GM12878 (cell line): ENCODE measurements at regions not wholly inside any gene's neighbourhood (a gene's known extent, or its start where the extent isn't known, plus 50 kb on each side); places are given as distances from the start of the nearest gene placed in this dataset.

Experiments
- ATAC-seq: fragments of 200-7000 bp; cut with Tn5 transposase; 3 replicates; pipeline ENCODE4 v1.9.1; 2020; ENCODE audit warnings: mild to moderate bottlenecking, moderate library complexity
- BruUV-seq: library from RNA; stranded (reverse); fragments of 400-500 nt; replicated peaks from 2 replicates; lab custom pipeline; 2021; lab: Mats Ljungman, UMichigan
- CTCF ChIA-PET: fragments of 300-600 bp; sonication (Branson Sonifier 250); formaldehyde crosslinking; extraction: SDS; loops from one replicate; lab custom pipeline; 2021; ENCODE audit warnings: inconsistent platforms; lab: Yijun Ruan, JAX
- POLR2A ChIA-PET: fragments of 350-600 bp; formaldehyde crosslinking; extraction: SDS; loops from one replicate; lab custom pipeline; 2021; ENCODE audit warnings: inconsistent platforms; lab: Charles Lee
- RAD21 ChIA-PET: fragments of 300-600 bp; sonication (Branson Sonifier 250); formaldehyde crosslinking; loops from one replicate; lab custom pipeline; 2023; ENCODE audit warnings: antibody characterized with exemption; ENCODE audit not compliant: unreplicated experiment; lab: Charles Lee
- SMC1A ChIA-PET: fragments of 300-600 bp; sonication (Branson Sonifier 250); formaldehyde crosslinking; loops from one replicate; lab custom pipeline; 2023; ENCODE audit not compliant: unreplicated experiment, uncharacterized antibody; lab: Charles Lee
- DNase-seq: peaks from one replicate; pipeline ENCODE4 v3.0.0-alpha.2; 2011; ENCODE audit warnings: low read depth, low spot score
- FAIRE-seq: peaks from 3 replicates; lab custom pipeline; 2011; peaks lifted over from hg19 to GRCh38; lab: Jason Lieb, UNC
- H2AFZ ChIP-seq: 2 replicates; pipeline ENCODE4 v1.6.0; 2011; ENCODE audit warnings: low read depth, low read length, control low read depth; ENCODE audit not compliant: control insufficient read depth
- H3K27ac ChIP-seq: 2 replicates; pipeline ENCODE4 v1.5.1; 2011; ENCODE audit warnings: control low read depth; ENCODE audit not compliant: control insufficient read depth, insufficient read depth
- H3K27me3 ChIP-seq, 2 experiments: replicated peaks in 1 of 2; 2 replicates each; pipeline versions ENCODE4 v1.6.0 to v1.6.1; 2011; ENCODE audit warnings: low read length in 1 of 2; ENCODE audit not compliant: control insufficient read depth in 2 of 2, insufficient read depth in 2 of 2
- H3K36me3 ChIP-seq, 2 experiments: 2 replicates each; pipeline ENCODE4 v1.5.1; 2011; ENCODE audit warnings: low read length in 1 of 2; ENCODE audit not compliant: control insufficient read depth in 2 of 2, insufficient read depth in 2 of 2
- H3K4me1 ChIP-seq: 2 replicates; pipeline ENCODE4 v1.6.1; 2011; ENCODE audit warnings: mild to moderate bottlenecking, low read length, moderate library complexity, mixed read lengths; ENCODE audit not compliant: control insufficient read depth, insufficient read depth
- H3K4me2 ChIP-seq: 2 replicates; pipeline ENCODE4 v1.6.0; 2011; ENCODE audit warnings: control low read depth; ENCODE audit not compliant: control insufficient read depth, insufficient read depth
- H3K4me3 ChIP-seq: fragments of 200-600 bp; sonication (generic); 2 replicates; pipeline ENCODE4 v1.5.1; 2016
- H3K79me2 ChIP-seq: 2 replicates; pipeline ENCODE4 v1.6.0; 2011; ENCODE audit warnings: low read length; ENCODE audit not compliant: control insufficient read depth, insufficient read depth
- H3K9ac ChIP-seq: 2 replicates; pipeline ENCODE4 v1.8.0; 2011; ENCODE audit warnings: low read length, control low read depth, mixed read lengths; ENCODE audit not compliant: control insufficient read depth, insufficient read depth
- H3K9me3 ChIP-seq: replicated peaks from 3 replicates; pipeline ENCODE4 v1.5.1; 2011; ENCODE audit warnings: mild to moderate bottlenecking, low read length; ENCODE audit not compliant: control insufficient read depth, insufficient read depth
- H4K20me1 ChIP-seq: 2 replicates; pipeline ENCODE4 v1.6.0; 2011; ENCODE audit not compliant: control insufficient read depth, insufficient read depth
- BHLHE40 ChIP-seq, 2 experiments: fragments of 450-650 bp in 1 of 2; IDR thresholded peaks; 2 replicates each; pipeline ENCODE4 v1.6.1; 2011 to 2017; ENCODE audit warnings: low read depth in 2 of 2, borderline replicate concordance in 1 of 2, improper control_type of control experiment in 1 of 2, low read length in 1 of 2, mild to moderate bottlenecking in 1 of 2
- CHD2 ChIP-seq: IDR thresholded peaks from 2 replicates; pipeline ENCODE4 v1.6.1; 2011; ENCODE audit warnings: low read depth, low read length, improper control_type of control experiment, borderline replicate concordance
- EP300 ChIP-seq, 2 experiments: fragments of 150-350 bp in 1 of 2; IDR thresholded peaks; 2 replicates each; pipeline ENCODE4 v1.6.1; 2011 to 2012; ENCODE audit warnings: low read depth in 2 of 2, low read length in 2 of 2, borderline replicate concordance in 1 of 2, improper control_type of control experiment in 1 of 2, inconsistent platforms in 1 of 2; ENCODE audit not compliant: control insufficient read depth in 1 of 2
- HDAC6 ChIP-seq: fragments of 200-600 bp; sonication (generic); IDR thresholded peaks from one replicate; pipeline ENCODE4 v1.8.0; 2017; ENCODE audit warnings: antibody characterized with exemption; ENCODE audit not compliant: unreplicated experiment
- IKZF1 ChIP-seq: fragments of 450-650 bp; conservative IDR thresholded peaks from 2 replicates; pipeline ENCODE4 v1.6.1; 2017; ENCODE audit warnings: antibody characterized with exemption, mild to moderate bottlenecking
- IRF4 ChIP-seq: IDR thresholded peaks from 2 replicates; pipeline ENCODE4 v1.6.1; 2011; ENCODE audit warnings: low read depth, low read length
- JUNB ChIP-seq: IDR thresholded peaks from 2 replicates; pipeline ENCODE4 v1.6.1; 2016; ENCODE audit warnings: antibody characterized with exemption, mild to moderate bottlenecking
- MEF2A ChIP-seq: IDR thresholded peaks from 2 replicates; pipeline ENCODE4 v1.6.1; 2011; ENCODE audit warnings: low read depth, mild to moderate bottlenecking, low read length, moderate library complexity; ENCODE audit not compliant: insufficient read depth
- MEF2B ChIP-seq: fragments of 450-650 bp; IDR thresholded peaks from 2 replicates; pipeline ENCODE4 v1.6.1; 2018; ENCODE audit warnings: mild to moderate bottlenecking, moderate library complexity; ENCODE audit not compliant: partially characterized antibody, poor library complexity, severe bottlenecking
- NR2F1 ChIP-seq: fragments of 450-650 bp; conservative IDR thresholded peaks from 2 replicates; pipeline ENCODE4 v1.6.1; 2017; ENCODE audit warnings: mild to moderate bottlenecking
- PAX5 ChIP-seq: IDR thresholded peaks from 2 replicates; pipeline ENCODE4 v1.6.1; 2011; ENCODE audit warnings: low read depth, low read length, borderline replicate concordance
- TBL1XR1 ChIP-seq: IDR thresholded peaks from 2 replicates; pipeline ENCODE4 v1.6.1; 2012; ENCODE audit warnings: low read depth, low read length, improper control_type of control experiment
- WGBS: methylation state at CpG from one replicate; pipeline ENCODE4 v1.1.6; 2016; ENCODE audit warnings: low lambda C conversion rate; ENCODE audit not compliant: insufficient replicate concordance, insufficient coverage; ENCODE audit errors: missing lambda C conversion rate; 5-methylcytosine and 5-hydroxymethylcytosine counted together
- in situ Hi-C: fragments of 300-500 bp; cut with MboI; formaldehyde crosslinking; loops from 9 replicates; pipeline ENCODE4 v1.14.3; 2018; ENCODE audit warnings: mixed read lengths
- intact Hi-C: fragments of 100-400 bp; cut with micrococcal nuclease; formaldehyde crosslinking; loops from one replicate; pipeline ENCODE4 v1.14.2; 2022; ENCODE audit not compliant: unreplicated experiment
- TF ChIP-seq, protein P1 (sequence below): IDR thresholded peaks from 2 replicates; pipeline ENCODE4 v1.6.1; 2012; ENCODE audit warnings: low read length, inconsistent platforms
- TF ChIP-seq, protein P2 (sequence below): IDR thresholded peaks from 2 replicates; pipeline ENCODE4 v1.6.1; 2012; ENCODE audit warnings: improper control_type of control experiment, low read depth, low read length; ENCODE audit not compliant: insufficient replicate concordance
- TF ChIP-seq, protein P3 (sequence below): fragments of 450-650 bp; IDR thresholded peaks from 2 replicates; pipeline ENCODE4 v1.6.1; 2017; ENCODE audit warnings: low read depth, mild to moderate bottlenecking, moderate library complexity

DNA sequence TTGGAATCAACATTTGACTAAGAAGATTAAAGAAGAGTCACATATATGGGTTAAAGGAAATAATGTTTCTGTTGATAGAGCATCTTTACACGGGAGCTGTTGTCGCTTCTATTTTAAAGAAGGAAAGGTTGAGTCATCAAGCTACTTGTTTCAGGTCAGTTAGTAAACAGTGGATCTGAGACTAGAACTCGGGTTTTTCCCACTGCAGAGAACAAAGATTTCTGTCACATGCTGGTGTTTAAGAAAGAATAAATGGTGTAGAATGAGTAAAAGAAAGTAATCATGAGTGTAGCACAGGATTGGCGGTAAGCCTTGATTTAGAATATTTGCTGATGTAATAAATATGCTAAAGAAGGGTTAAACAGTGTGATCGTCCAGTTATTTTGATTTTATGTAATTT, 455.5 kb downstream of the AEBP2 start:
- H3K79me2 ChIP-seq = no peaks in the 10 kb centered on the region
- no peaks in the 10 kb centered on the region for H3K9me3 ChIP-seq
- H2AFZ ChIP-seq = no peak overlapping the region
- peak; percentile 94 for ATAC-seq
- 0% methylated on average over 5 of the region's 5 CpGs for WGBS
- intact Hi-C loops (loop anchor here (5.0 to 10.0 kb wide), 2 partner anchors 153 to 420 kb away; no protein-coding TSS in a partner anchor), in situ Hi-C loops (no loop called here)
- H3K4me2 ChIP-seq = peak overlapping the region; percentile 22; the same call in 1 of the 2 replicates
- H3K9ac ChIP-seq = no peak overlapping the region
- no TSS peak for BruUV-seq
- CTCF ChIA-PET = interaction anchor here (1.0 to 5.8 kb wide), 4 partner anchors 14 to 155 kb away, joined by 3 to 48 read pairs (median 44); no protein-coding TSS in a partner anchor
- no peaks in the 10 kb centered on the region for H4K20me1 ChIP-seq
- peak overlapping the region; percentile 40; the same call in 1 of the 2 replicates for H3K27ac ChIP-seq
- no peaks in the 10 kb centered on the region for H3K36me3 ChIP-seq
- FAIRE-seq = peak; percentile 54
- SMC1A ChIA-PET = interaction anchor here (0.6 to 5.4 kb wide), 15 partner anchors 15 to 249 kb away, joined by 3 to 47 read pairs (median 5); no protein-coding TSS in a partner anchor
- no peaks in the 10 kb centered on the region for H3K27me3 ChIP-seq
- H3K4me3 ChIP-seq = no peak overlapping the region
- RAD21 ChIA-PET = interaction anchor here (1.0 to 4.6 kb wide), 13 partner anchors 10 to 249 kb away, joined by 3 to 37 read pairs (median 5); no protein-coding TSS in a partner anchor
- POLR2A ChIA-PET = interaction anchor here (0.6 to 0.9 kb wide), 3 partner anchors 48 to 415 kb away, joined by 3 to 4 read pairs (median 3); no protein-coding TSS in a partner anchor
- peak; percentile 83 for DNase-seq
- no peaks in the 10 kb centered on the region for H3K4me1 ChIP-seq
- peak; percentile 62; the same call in 1 of the 2 replicates for TF ChIP-seq IRF4
- TF ChIP-seq, protein P1, sequence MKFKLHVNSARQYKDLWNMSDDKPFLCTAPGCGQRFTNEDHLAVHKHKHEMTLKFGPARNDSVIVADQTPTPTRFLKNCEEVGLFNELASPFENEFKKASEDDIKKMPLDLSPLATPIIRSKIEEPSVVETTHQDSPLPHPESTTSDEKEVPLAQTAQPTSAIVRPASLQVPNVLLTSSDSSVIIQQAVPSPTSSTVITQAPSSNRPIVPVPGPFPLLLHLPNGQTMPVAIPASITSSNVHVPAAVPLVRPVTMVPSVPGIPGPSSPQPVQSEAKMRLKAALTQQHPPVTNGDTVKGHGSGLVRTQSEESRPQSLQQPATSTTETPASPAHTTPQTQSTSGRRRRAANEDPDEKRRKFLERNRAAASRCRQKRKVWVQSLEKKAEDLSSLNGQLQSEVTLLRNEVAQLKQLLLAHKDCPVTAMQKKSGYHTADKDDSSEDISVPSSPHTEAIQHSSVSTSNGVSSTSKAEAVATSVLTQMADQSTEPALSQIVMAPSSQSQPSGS = peak; percentile 74
- peak; percentile 92 to 94 for TF ChIP-seq BHLHE40 (IDR thresholded peaks at IDR 0.05; ENCODE audit: borderline replicate concordance in 1 of 2, low read depth in 2 of 2, low read length in 1 of 2)
- peak; percentile 63 for TF ChIP-seq NR2F1
- peak; percentile 83 for TF ChIP-seq JUNB
- TF ChIP-seq, protein P2, sequence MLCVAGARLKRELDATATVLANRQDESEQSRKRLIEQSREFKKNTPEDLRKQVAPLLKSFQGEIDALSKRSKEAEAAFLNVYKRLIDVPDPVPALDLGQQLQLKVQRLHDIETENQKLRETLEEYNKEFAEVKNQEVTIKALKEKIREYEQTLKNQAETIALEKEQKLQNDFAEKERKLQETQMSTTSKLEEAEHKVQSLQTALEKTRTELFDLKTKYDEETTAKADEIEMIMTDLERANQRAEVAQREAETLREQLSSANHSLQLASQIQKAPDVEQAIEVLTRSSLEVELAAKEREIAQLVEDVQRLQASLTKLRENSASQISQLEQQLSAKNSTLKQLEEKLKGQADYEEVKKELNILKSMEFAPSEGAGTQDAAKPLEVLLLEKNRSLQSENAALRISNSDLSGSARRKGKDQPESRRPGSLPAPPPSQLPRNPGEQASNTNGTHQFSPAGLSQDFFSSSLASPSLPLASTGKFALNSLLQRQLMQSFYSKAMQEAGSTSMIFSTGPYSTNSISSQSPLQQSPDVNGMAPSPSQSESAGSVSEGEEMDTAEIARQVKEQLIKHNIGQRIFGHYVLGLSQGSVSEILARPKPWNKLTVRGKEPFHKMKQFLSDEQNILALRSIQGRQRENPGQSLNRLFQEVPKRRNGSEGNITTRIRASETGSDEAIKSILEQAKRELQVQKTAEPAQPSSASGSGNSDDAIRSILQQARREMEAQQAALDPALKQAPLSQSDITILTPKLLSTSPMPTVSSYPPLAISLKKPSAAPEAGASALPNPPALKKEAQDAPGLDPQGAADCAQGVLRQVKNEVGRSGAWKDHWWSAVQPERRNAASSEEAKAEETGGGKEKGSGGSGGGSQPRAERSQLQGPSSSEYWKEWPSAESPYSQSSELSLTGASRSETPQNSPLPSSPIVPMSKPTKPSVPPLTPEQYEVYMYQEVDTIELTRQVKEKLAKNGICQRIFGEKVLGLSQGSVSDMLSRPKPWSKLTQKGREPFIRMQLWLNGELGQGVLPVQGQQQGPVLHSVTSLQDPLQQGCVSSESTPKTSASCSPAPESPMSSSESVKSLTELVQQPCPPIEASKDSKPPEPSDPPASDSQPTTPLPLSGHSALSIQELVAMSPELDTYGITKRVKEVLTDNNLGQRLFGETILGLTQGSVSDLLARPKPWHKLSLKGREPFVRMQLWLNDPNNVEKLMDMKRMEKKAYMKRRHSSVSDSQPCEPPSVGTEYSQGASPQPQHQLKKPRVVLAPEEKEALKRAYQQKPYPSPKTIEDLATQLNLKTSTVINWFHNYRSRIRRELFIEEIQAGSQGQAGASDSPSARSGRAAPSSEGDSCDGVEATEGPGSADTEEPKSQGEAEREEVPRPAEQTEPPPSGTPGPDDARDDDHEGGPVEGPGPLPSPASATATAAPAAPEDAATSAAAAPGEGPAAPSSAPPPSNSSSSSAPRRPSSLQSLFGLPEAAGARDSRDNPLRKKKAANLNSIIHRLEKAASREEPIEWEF = peak; percentile 68
- TF ChIP-seq HDAC6 = no peak
- 0 out of 2 replicates have a peak, but pooled peaks have one; percentile 24 for TF ChIP-seq CHD2
- TF ChIP-seq PAX5 = no peak
- TF ChIP-seq IKZF1 = peak; percentile 60
- TF ChIP-seq MEF2A = 0 out of 2 replicates have a peak, but pooled peaks have one; percentile 36
- TF ChIP-seq TBL1XR1 = no peak
- TF ChIP-seq, protein P3, sequence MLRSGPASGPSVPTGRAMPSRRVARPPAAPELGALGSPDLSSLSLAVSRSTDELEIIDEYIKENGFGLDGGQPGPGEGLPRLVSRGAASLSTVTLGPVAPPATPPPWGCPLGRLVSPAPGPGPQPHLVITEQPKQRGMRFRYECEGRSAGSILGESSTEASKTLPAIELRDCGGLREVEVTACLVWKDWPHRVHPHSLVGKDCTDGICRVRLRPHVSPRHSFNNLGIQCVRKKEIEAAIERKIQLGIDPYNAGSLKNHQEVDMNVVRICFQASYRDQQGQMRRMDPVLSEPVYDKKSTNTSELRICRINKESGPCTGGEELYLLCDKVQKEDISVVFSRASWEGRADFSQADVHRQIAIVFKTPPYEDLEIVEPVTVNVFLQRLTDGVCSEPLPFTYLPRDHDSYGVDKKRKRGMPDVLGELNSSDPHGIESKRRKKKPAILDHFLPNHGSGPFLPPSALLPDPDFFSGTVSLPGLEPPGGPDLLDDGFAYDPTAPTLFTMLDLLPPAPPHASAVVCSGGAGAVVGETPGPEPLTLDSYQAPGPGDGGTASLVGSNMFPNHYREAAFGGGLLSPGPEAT = peak; percentile 91
- TF ChIP-seq EP300 (IDR thresholded peaks at IDR 0.05; ENCODE audit: borderline replicate concordance in 1 of 2, control insufficient read depth in 1 of 2, low read depth in 2 of 2, low read length in 2 of 2) = peak; percentile 94 to 97
- TF ChIP-seq MEF2B = peak; percentile 85
